Common myeloid progenitor, CD34-positive (primary cell): ENCODE measurements at regions not wholly inside any gene's neighbourhood (a gene's known extent, or its start where the extent isn't known, plus 50 kb on each side); places are given as distances from the start of the nearest gene placed in this dataset.

Experiments used
- CTCF ChIA-PET: fragments of 350-600 bp; sonication (Branson Sonifier 250); formaldehyde crosslinking; loops from one replicate; lab custom pipeline; 2021; ENCODE audit warnings: antibody characterized with exemption; lab: Charles Lee
- POLR2A ChIA-PET: fragments of 350-600 bp; sonication (Branson Sonifier 250); formaldehyde crosslinking; loops from one replicate; lab custom pipeline; 2021; ENCODE audit warnings: antibody characterized with exemption; lab: Charles Lee
- DNase-seq, 3 donors: peaks; one replicate each; pipeline versions ENCODE4 v3.0.0 to v3.0.0-alpha.2; 2013
- H3K27ac ChIP-seq, 2 experiments: 1 replicate in 1 of 2; 2 replicates in 1 of 2; pipeline ENCODE4 v1.7.0; 2013; ENCODE audit warnings: inconsistent platforms in 2 of 2, low read length in 2 of 2, mild to moderate bottlenecking in 2 of 2, low read depth in 1 of 2, moderate library complexity in 1 of 2; ENCODE audit not compliant: severe bottlenecking in 2 of 2, insufficient read depth in 1 of 2, poor library complexity in 1 of 2
- H3K27me3 ChIP-seq, 5 experiments: replicated peaks in 2 of 5; 1 replicate in 3 of 5; 2 replicates in 2 of 5; pipeline versions ENCODE4 v1.6.1 to v1.7.0; 2013; ENCODE audit warnings: low read length in 4 of 5, mild to moderate bottlenecking in 2 of 5, moderate library complexity in 2 of 5, inconsistent platforms in 1 of 5; ENCODE audit not compliant: insufficient read depth in 5 of 5, control insufficient read depth in 4 of 5
- H3K36me3 ChIP-seq, 4 experiments: 1 replicate in 2 of 4; 2 replicates in 2 of 4; pipeline versions ENCODE4 v1.6.1 to v1.7.0; 2013; ENCODE audit warnings: low read length in 3 of 4, control low read depth in 1 of 4, mild to moderate bottlenecking in 1 of 4; ENCODE audit not compliant: control insufficient read depth in 4 of 4, insufficient read depth in 4 of 4
- H3K4me1 ChIP-seq, 4 experiments: 1 replicate in 3 of 4; 2 replicates in 1 of 4; pipeline versions ENCODE4 v1.6.1 to v1.7.1; 2013; ENCODE audit warnings: low read length in 3 of 4, mild to moderate bottlenecking in 3 of 4, control low read depth in 1 of 4, inconsistent platforms in 1 of 4, moderate library complexity in 1 of 4; ENCODE audit not compliant: control insufficient read depth in 4 of 4, insufficient read depth in 4 of 4; ENCODE audit errors: control extremely low read depth in 1 of 4
- H3K4me3 ChIP-seq, 7 experiments: 1 replicate in 4 of 7; 2 replicates in 3 of 7; pipeline versions ENCODE4 v1.5.1 to v1.7.0; 2013; ENCODE audit warnings: mild to moderate bottlenecking in 7 of 7, low read length in 6 of 7, moderate library complexity in 6 of 7, inconsistent platforms in 2 of 7, low read depth in 2 of 7, control low read depth in 1 of 7; ENCODE audit not compliant: insufficient read depth in 4 of 7, control insufficient read depth in 1 of 7; ENCODE audit errors: extremely low read depth in 1 of 7
- H3K9me3 ChIP-seq, 5 experiments: 1 replicate in 4 of 5; 2 replicates in 1 of 5; pipeline versions ENCODE4 v1.6.1 to v1.7.1; 2013; ENCODE audit warnings: low read length in 4 of 5, mild to moderate bottlenecking in 2 of 5, inconsistent platforms in 1 of 5, low read depth in 1 of 5, moderate library complexity in 1 of 5; ENCODE audit not compliant: control insufficient read depth in 4 of 5, insufficient read depth in 2 of 5; ENCODE audit errors: control extremely low read depth in 1 of 5
- WGBS: methylation state at CpG from one replicate; pipeline ENCODE4 v1.1.5; 2013; ENCODE audit not compliant: insufficient coverage; 5-methylcytosine and 5-hydroxymethylcytosine counted together

GRCh38 chr11:128208329-128209137, 378.8 kb downstream of the ETS1 start:
- Histone ChIP-seq H3K27me3 (no peaks in the 10 kb centered on the region), H3K4me1 (no peaks in the 10 kb centered on the region), H3K36me3 (no peaks in the 10 kb centered on the region), H3K4me3 (no peak overlapping the region), H3K27ac (no peak overlapping the region), H3K9me3 (peaks cover 0 to 7% (median 0%) of the 10 kb centered on the region in 5 experiments)
- ChIA-PET CTCF (no interaction called here), POLR2A (interaction anchor here (0.6 kb wide), 1 partner anchor 317 kb away, joined by 6 read pairs; no protein-coding TSS in a partner anchor)
- WGBS, result 87% methylated on average over 3 of the region's 6 CpGs
- DNase-seq, result no peak

- ChIA-PET POLR2A (no interaction called here), CTCF (no interaction called here)
- H3K4me3 ChIP-seq, result no peak overlapping the region
- 100% methylated on average over 3 of the region's 3 CpGs for WGBS
- H3K27me3 ChIP-seq, result no peaks in the 10 kb centered on the region
- H3K9me3 ChIP-seq, result peaks cover 0 to 7% (median 0%) of the 10 kb centered on the region in 5 experiments
- H3K36me3 ChIP-seq, result no peaks in the 10 kb centered on the region
- no peaks in the 10 kb centered on the region for H3K4me1 ChIP-seq
- no peak for DNase-seq
- no peak overlapping the region for H3K27ac ChIP-seq
Observed at GRCh38 chr11:128207861-128208321, 379.5 kb downstream of the ETS1 start.

DNA sequence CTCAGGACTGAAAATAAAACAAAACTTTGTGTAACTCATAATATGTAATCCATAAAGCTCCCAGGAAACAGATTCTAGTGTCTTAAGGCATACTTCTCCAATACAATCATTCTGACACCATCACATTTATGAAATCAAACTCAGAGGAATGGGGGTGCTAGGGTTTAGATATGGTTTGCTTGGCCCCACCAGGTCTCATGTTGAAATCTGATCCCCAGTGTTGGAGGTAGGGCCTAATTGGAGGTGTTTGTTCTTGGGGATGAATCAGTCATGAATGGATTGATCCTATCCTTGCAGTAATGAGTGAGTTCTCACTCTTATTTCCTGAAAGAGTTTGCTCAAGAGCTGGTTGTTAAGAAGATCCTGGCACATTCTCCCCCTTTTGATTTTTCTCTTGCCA, 380.9 kb downstream of the ETS1 start:
- ChIA-PET POLR2A (no interaction called here), CTCF (interaction anchor here (1.0 kb wide), 1 partner anchor 11 kb away, joined by 3 read pairs; no protein-coding TSS in a partner anchor)
- Histone ChIP-seq H3K27me3 (no peaks in the 10 kb centered on the region), H3K36me3 (no peaks in the 10 kb centered on the region), H3K27ac (no peak overlapping the region), H3K9me3 (peaks cover 0 to 7% (median 0%) of the 10 kb centered on the region in 5 experiments), H3K4me1 (peaks cover 0 to 9% (median 1%) of the 10 kb centered on the region in 4 experiments), H3K4me3 (no peak overlapping the region)
- DNase-seq, result no peak

GRCh38 chr11:128205796-128206195, 381.6 kb downstream of the ETS1 start:
- no peak overlapping the region for H3K27ac ChIP-seq
- peaks cover 0 to 7% (median 0%) of the 10 kb centered on the region in 5 experiments for H3K9me3 ChIP-seq
- DNase-seq, result no peak
- H3K27me3 ChIP-seq, result no peaks in the 10 kb centered on the region
- H3K36me3 ChIP-seq, result no peaks in the 10 kb centered on the region
- POLR2A ChIA-PET, result no interaction called here
- no peak overlapping the region for H3K4me3 ChIP-seq
- CTCF ChIA-PET, result no interaction called here
- peaks cover 0 to 9% (median 1%) of the 10 kb centered on the region in 4 experiments for H3K4me1 ChIP-seq

GRCh38 chr11:128204898-128205297, 382.5 kb downstream of the ETS1 start:
- Histone ChIP-seq H3K4me3 (no peak overlapping the region), H3K9me3 (peaks cover 0 to 7% (median 0%) of the 10 kb centered on the region in 5 experiments), H3K36me3 (no peaks in the 10 kb centered on the region), H3K27me3 (no peaks in the 10 kb centered on the region), H3K4me1 (peaks cover 0 to 9% (median 1%) of the 10 kb centered on the region in 4 experiments), H3K27ac (no peak overlapping the region)
- ChIA-PET POLR2A (no interaction called here), CTCF (no interaction called here)
- no peak for DNase-seq
- 100% methylated on average over 2 of the region's 3 CpGs for WGBS

- no peaks in the 10 kb centered on the region for H3K36me3 ChIP-seq
- no peak overlapping the region for H3K27ac ChIP-seq
- H3K4me1 ChIP-seq, result peaks cover 2 to 22% (median 5%) of the 10 kb centered on the region in 4 experiments
- H3K9me3 ChIP-seq, result peaks cover 0 to 6% (median 0%) of the 10 kb centered on the region in 5 experiments
- peak in 2 of 3 donors; percentile 45 to 56 for DNase-seq
- ChIA-PET CTCF (interaction anchor here (0.7 to 2.0 kb wide), 3 partner anchors 13 to 352 kb away, joined by 3 to 5 read pairs (median 3); no protein-coding TSS in a partner anchor), POLR2A (interaction anchor here (1.0 kb wide), 1 partner anchor 664 kb away, joined by 3 read pairs; no protein-coding TSS in a partner anchor)
- H3K27me3 ChIP-seq, result no peaks in the 10 kb centered on the region
- no peak overlapping the region for H3K4me3 ChIP-seq
- WGBS, result 48% methylated on average over 4 of the region's 4 CpGs
Observed at GRCh38 chr11:128201801-128202200, 385.6 kb downstream of the ETS1 start.

GRCh38 chr11:128201009-128201408, 386.3 kb downstream of the ETS1 start:
- ChIA-PET POLR2A (no interaction called here), CTCF (interaction anchor here (1.0 to 2.0 kb wide), 2 partner anchors 14 to 118 kb away, joined by 3 to 5 read pairs; no protein-coding TSS in a partner anchor)
- Histone ChIP-seq H3K27me3 (no peaks in the 10 kb centered on the region), H3K27ac (no peak overlapping the region), H3K36me3 (no peaks in the 10 kb centered on the region), H3K9me3 (no peaks in the 10 kb centered on the region), H3K4me3 (no peak overlapping the region), H3K4me1 (peaks cover 6 to 30% (median 12%) of the 10 kb centered on the region in 4 experiments)
- WGBS, result 100% methylated on average over 1 of the region's 5 CpGs
- DNase-seq, result no peak
